ENCODE measurements at regions not wholly inside any gene's neighbourhood (a gene's known extent, or its start where the extent isn't known, plus 50 kb on each side); places are given as distances from the start of the nearest gene placed in this dataset.
A peak's percentile ranks its signal among the peaks of the same experiment; 100 is the strongest.

GRCh38 chr3:147513785-147514184 is 104.6 kb downstream of the ZIC1 start:
- Mint-ChIP-seq H3K27ac (peak overlapping the region; percentile 59; the same call in 1 of the 2 replicates), H3K9me3 (no peaks in the 10 kb centered on the region), H3K27me3 (ENCODE audit: insufficient read depth, low read depth, poor library complexity) (no peaks in the 10 kb centered on the region), H3K4me3 (no peak overlapping the region), H3K36me3 (ENCODE audit: low read depth) (no peaks in the 10 kb centered on the region), H3K4me1 (peaks cover 19% of the 10 kb centered on the region)
- peak; percentile 70 for DNase-seq (ENCODE audit: low spot score)
- ATAC-seq = peak; percentile 100
- Histone ChIP-seq H3K4me2 (no peak overlapping the region), H3K79me2 (replicated peaks; ENCODE audit: insufficient read depth) (no peaks in the 10 kb centered on the region), H3K9me2 (ENCODE audit: insufficient read depth) (no peaks in the 10 kb centered on the region), H3K27me3 (ENCODE audit: insufficient read depth) (no peaks in the 10 kb centered on the region), H3K27ac (ENCODE audit: low read depth) (no peak overlapping the region), H2AFZ (no peak overlapping the region), H3F3A (replicated peaks; ENCODE audit: low read depth) (no peaks in the 10 kb centered on the region), H4K20me1 (replicated peaks; ENCODE audit: insufficient read depth) (no peaks in the 10 kb centered on the region), H3K4me1 (ENCODE audit: insufficient read depth) (no peaks in the 10 kb centered on the region; the same call in 1 of the 2 replicates), H3K36me3 (ENCODE audit: insufficient read depth) (no peaks in the 10 kb centered on the region), H3K4me3 (no peak overlapping the region)
- TF ChIP-seq POLR2AphosphoS5 (IDR thresholded peaks at IDR 0.05; ENCODE audit: low read depth) (no peak), ZNF462 (CRISPR knock-in tag; IDR thresholded peaks at IDR 0.05) (peak; percentile 69; the same call in 1 of the 2 replicates)

GRCh38 chr3:147514366-147515160 is 105.4 kb downstream of the ZIC1 start:
- Mint-ChIP-seq H3K27me3 (ENCODE audit: insufficient read depth, low read depth, poor library complexity) (no peaks in the 10 kb centered on the region), H3K4me3 (no peak overlapping the region), H3K4me1 (peaks cover 19% of the 10 kb centered on the region), H3K9me3 (no peaks in the 10 kb centered on the region), H3K27ac (no peak overlapping the region; the same call in 1 of the 2 replicates), H3K36me3 (ENCODE audit: low read depth) (no peaks in the 10 kb centered on the region)
- Histone ChIP-seq H3K4me1 (ENCODE audit: insufficient read depth) (no peaks in the 10 kb centered on the region; the same call in 1 of the 2 replicates), H3K9me2 (ENCODE audit: insufficient read depth) (no peaks in the 10 kb centered on the region), H4K20me1 (replicated peaks; ENCODE audit: insufficient read depth) (no peaks in the 10 kb centered on the region), H3K4me3 (no peak overlapping the region), H2AFZ (no peak overlapping the region), H3K4me2 (no peak overlapping the region; the same call in 1 of the 2 replicates), H3K79me2 (replicated peaks; ENCODE audit: insufficient read depth) (no peaks in the 10 kb centered on the region), H3K27me3 (ENCODE audit: insufficient read depth) (no peaks in the 10 kb centered on the region), H3K36me3 (ENCODE audit: insufficient read depth) (no peaks in the 10 kb centered on the region), H3K27ac (ENCODE audit: low read depth) (no peak overlapping the region), H3F3A (replicated peaks; ENCODE audit: low read depth) (no peaks in the 10 kb centered on the region)
- peak; percentile 7 for DNase-seq (ENCODE audit: low spot score)
- ATAC-seq = peak; percentile 80
- TF ChIP-seq STAT1 (IDR thresholded peaks at IDR 0.05; ENCODE audit: unreplicated experiment) = no peak
- TF ChIP-seq ZNF331 (CRISPR knock-in tag; IDR thresholded peaks at IDR 0.05; ENCODE audit: low read depth) = no peak
- no peak for TF ChIP-seq EZH2 (IDR thresholded peaks at IDR 0.05; ENCODE audit: low read depth, unreplicated experiment)
- no peak for TF ChIP-seq CTCF (conservative IDR thresholded peaks at IDR 0.05; ENCODE audit: low read depth in 2 of 2)
- TF ChIP-seq ETS1 (IDR thresholded peaks at IDR 0.05) = no peak
- TF ChIP-seq EZH2phosphoT487 (IDR thresholded peaks at IDR 0.05; ENCODE audit: unreplicated experiment) = no peak
- no peak for TF ChIP-seq POLR2AphosphoS5 (IDR thresholded peaks at IDR 0.05; ENCODE audit: low read depth)

Measured in GM23338 (cell line).